ENCODE measurements at regions not wholly inside any gene's neighbourhood (a gene's known extent, or its start where the extent isn't known, plus 50 kb on each side); places are given as distances from the start of the nearest gene placed in this dataset.

GRCh38 chr2:83784315-83784714, 674.8 kb downstream of the SUCLG1 start:
- TF ChIP-seq EZH2 (IDR thresholded peaks at IDR 0.05; ENCODE audit: insufficient read depth, poor library complexity, severe bottlenecking) (no peak), EZH2phosphoT487 (IDR thresholded peaks at IDR 0.05; ENCODE audit: insufficient read depth, low read depth) (no peak)

Data from GM23248 (cell line).